KBM-7 (cell line): ENCODE measurements at regions not wholly inside any gene's neighbourhood (a gene's known extent, or its start where the extent isn't known, plus 50 kb on each side); places are given as distances from the start of the nearest gene placed in this dataset.
"Not testable (repeated sequence)": the region's sequence is repeated elsewhere in the genome, so short reads cannot be mapped to it uniquely, and the experiment has no call there.

ENCODE experiments used
- DNase-seq: peaks from one replicate; pipeline ENCODE4 v3.0.0-alpha.2; 2015
- in situ Hi-C: fragments of 300-500 bp; cut with MboI; formaldehyde crosslinking; loops from 2 replicates; pipeline ENCODE4 v1.14.3; 2020; ENCODE audit warnings: low sequenced_read_pairs, low pct_unique_long_range_greater_than_20kb, mixed read lengths

DNA sequence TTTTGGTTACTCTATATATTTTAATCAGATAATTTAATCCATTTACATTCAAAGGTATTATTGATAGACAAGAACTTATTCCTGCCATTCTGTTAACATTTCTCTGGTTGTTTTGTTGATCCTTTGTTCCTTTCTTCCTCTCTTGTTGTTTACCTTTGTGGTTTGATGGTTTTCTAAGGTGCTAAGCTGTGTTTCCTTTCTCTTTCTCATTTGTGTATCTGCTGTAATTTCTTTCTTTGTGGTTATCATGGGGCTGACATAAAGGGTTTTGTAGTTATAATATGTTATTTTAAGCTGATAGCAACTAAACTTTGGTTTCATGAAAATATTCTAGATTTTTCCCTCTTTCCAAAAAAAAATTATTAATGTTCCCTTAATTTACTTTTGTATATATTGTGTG, 179.2 kb downstream of the NDUFA10 start:
- no peak for DNase-seq
- in situ Hi-C loops = no loop called here

- DNase-seq = no peak
- in situ Hi-C loops = no loop called here
Observed at GRCh38 chr2:239839306-239839705, 185.8 kb downstream of the NDUFA10 start.

- in situ Hi-C loops = no loop called here
- no peak for DNase-seq
Observed at GRCh38 chr2:239836021-239836765, 188.9 kb downstream of the NDUFA10 start.

DNA sequence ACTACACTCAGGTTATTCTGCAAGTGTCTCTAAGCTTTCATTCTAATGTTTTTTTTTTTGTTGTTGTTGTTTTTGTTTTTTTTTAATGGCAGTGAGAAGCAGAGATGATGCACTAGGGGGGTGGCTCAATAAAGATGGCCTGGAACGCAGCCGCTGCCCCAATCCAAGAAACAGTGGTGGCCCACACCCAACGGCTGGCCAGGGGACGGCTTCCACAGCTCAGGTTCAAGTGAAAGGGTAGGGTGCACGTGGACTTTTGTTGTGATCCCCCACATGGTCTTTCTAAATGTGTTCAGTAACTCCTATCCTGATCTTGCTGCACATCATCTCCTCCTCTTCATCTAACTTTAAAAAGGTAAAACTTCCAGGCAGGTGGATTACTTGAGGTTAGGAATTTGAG, 190.1 kb downstream of the NDUFA10 start:
- in situ Hi-C loops = no loop called here
- no peak for DNase-seq

DNA sequence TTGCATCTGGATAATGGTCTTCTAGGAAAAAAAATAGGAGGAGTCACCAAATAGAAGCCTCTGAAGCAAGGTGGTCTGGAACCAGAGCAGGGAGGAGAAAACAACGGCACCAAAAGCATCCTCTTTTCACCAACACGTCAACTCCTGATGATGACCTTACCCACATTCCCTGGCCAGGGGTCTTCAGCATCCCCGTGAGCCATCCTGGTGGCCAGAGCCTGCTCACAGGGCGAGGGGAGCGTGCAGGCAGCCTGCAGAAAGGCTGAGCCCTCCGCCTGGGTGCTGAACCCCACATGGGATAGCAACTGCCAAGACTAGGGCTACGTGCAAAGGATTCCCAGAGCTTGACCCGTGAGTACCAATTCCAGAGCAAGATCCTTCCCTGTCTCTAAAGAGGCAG, 191.0 kb downstream of the NDUFA10 start:
- in situ Hi-C loops = no loop called here
- DNase-seq = no peak

GRCh38 chr2:239833269-239834109, 191.7 kb downstream of the NDUFA10 start:
- no peak for DNase-seq
- in situ Hi-C loops = no loop called here

DNA sequence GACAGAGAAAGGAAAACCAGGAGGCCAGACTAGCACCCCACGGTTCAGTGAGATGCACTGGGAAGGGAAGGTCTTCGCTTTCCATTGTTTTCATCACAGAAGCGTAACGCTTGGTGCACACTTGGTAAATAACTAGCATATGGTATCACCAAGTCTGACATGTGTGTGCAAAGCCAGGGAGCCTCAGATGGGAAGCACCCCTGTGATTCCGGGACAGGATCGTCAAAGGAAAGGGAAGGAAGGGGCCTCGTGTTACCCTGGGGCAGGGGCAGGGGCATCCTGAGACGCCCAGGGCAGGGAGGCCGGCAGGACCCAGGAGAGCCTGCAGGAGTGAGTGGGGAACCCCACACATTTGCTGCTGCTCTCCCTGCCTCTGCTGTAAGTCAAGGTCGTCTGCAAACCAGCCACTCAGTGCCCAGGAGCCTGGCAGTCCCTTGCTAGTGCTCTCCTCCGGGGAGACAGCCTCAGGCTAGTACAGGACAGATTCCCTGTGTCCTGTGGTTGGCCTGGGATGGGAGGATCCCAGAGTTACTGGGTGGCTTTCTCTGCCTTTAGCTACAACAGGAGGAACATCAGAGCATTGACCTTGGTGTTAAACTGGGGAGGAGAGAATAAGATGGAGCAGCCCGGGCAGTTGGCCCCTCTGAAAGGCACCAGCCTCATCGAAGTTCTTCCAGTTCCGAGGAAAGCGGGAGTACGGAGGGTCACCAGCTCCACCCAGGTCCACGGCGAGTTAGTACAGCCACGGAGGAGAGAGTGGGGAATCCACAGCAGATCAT, 192.5 kb downstream of the NDUFA10 start:
- no peak for DNase-seq
- in situ Hi-C loops = no loop called here

DNA sequence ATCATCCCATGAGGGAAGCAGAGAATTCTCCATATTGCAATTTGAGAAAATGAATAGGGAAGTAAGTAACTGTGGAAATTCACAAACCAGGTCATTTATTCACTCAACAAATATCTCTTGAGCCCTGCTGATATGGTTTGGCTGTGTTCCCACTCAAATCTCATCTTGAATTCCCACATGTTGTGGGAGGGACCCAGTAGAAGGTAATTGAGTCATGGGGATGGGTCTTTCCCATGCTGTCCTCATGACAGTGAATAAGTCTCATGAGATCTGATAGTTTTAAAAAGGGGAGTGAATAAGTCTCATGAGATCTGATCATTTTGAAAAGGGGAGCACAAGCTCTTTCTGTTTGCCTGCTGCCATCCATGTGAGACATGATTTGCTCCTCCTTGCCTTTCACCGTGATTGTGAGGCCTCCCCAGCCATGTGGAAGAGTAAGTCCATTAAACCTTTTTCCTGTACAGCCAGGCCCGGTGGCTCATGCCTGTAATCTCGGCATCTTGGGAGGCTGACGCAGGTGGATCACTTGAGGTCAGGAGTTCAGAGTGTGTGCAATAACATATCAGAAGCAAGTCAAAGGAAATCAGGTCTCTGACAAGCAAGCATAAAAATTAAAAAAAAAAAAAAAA, 193.2 kb downstream of the NDUFA10 start:
- DNase-seq = no peak
- in situ Hi-C loops = no loop called here

GRCh38 chr2:239831001-239831731, 194.0 kb downstream of the NDUFA10 start:
- in situ Hi-C loops = no loop called here
- DNase-seq = no peak

DNA sequence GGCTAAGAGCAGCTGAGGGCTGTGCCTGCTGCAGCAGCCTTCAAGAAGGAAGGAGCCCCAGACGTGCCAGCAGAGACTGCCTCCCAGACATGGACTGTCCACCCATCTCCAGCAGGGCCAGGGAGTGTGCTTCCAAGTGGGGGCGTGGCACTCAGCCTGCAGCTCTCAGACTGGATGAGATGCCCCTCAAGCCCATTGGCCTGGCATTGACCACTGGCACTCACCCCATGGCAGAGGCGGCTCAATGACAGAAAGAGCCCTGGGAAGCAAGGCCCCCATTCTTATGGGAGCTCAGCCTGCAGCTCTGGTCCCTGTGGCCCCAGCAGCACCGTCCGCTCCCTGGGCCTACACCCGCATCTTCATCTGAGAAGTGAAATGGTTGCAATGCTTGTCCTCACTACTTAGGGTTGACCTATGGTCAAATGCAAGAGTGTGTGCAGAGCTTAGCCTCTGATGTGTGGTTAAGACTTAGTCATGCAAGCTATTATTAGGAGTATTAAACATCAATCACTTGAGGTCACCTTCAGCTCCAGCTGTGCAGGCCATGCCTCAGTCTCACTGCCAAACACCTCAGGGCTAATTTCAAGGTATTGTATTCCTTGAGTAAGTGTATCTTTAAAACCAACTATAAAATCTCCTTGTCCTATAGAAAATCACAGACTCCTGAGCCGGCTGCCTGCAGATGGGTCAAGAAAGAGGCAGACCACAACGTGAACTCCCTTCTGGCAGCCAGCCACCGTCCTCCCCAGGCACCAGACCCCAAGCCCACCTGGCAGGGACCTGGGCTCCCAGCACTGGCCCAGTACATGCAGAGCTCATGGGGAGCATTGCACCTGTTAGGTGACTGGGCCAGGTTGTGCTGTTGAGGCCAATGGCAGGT, 194.8 kb downstream of the NDUFA10 start:
- in situ Hi-C loops = no loop called here
- no peak for DNase-seq

- DNase-seq = no peak
- in situ Hi-C loops = no loop called here
Observed at GRCh38 chr2:239829326-239829725, 195.8 kb downstream of the NDUFA10 start.

- in situ Hi-C loops, DNase-seq: not testable (repeated sequence)
Observed at GRCh38 chr2:239828973-239829275, 196.2 kb downstream of the NDUFA10 start.

GRCh38 chr2:239828192-239828972, 196.8 kb downstream of the NDUFA10 start:
- no peak for DNase-seq
- in situ Hi-C loops = no loop called here

DNA sequence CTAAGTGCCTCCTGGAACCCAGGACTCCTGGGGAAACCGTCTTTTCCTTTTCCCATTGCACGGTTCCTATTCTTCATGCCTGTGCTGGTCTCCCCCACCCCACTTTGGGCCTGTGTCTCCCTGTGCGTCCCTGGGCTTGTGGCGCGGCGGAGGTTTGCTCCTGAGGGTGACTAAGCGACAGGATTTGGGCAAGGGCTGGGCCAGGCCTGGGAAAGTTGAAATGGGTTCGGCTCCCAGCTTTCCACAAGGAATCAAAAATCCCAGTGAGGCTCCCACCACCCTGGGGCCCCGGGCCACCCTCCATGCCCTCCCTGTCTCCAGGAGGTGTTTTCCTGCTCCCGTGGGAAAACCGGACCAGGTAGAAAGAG, 197.6 kb downstream of the NDUFA10 start:
- in situ Hi-C loops = no loop called here
- DNase-seq = no peak

DNA sequence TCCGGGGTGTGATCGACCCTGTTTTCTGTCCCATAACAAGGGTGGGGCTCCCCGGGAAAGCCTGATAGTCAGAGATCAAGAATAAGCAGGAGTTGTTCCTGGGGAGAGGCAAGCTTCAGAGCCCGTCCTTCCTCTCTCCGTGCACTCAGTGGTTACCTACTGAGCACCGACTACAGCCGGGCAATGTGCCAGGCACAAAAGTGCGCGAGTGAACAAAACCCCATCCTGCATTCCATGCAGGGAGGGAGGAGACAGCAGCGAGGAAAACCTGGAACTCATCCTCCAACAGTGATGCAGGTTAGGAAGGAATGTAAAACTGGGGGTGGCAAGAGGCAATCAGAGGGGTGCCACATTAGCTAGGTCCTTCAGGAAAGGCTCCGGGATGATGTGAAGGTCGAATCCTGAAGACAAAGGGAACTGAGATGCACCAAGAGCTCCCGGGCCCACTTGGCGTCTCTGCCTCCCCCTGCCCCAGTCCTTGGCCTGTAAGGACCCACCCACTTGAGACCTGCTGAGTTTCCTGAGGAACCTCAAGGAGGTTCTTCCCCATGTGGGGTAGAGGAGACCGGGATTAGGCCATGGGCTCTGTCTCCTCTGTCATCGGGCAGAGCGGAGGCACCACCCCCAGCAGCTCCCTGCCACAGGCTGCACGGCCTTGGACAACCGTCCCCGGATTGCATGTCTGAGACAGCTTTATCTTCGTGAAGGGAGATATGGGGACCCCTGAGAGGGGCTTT, 198.2 kb downstream of the NDUFA10 start:
- in situ Hi-C loops = no loop called here
- DNase-seq = no peak

- in situ Hi-C loops = no loop called here
- DNase-seq = no peak
Observed at GRCh38 chr2:239826376-239826775, 198.8 kb downstream of the NDUFA10 start.

DNA sequence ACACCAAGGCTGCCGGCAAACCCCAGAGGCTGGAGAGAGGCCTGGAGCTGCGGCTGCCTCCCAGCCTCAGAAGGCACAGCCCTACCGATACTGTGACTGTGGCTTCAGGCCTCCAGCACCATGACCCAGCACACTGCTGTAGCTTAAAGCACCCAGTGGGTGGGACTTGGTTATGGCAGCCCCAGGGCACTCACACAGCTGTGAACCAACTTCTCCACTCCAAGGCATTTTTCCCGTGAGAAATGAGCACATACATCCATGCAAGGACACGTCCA, 199.5 kb downstream of the NDUFA10 start:
- no peak for DNase-seq
- in situ Hi-C loops = no loop called here
